ENCODE measurements at regions not wholly inside any gene's neighbourhood (a gene's known extent, or its start where the extent isn't known, plus 50 kb on each side); places are given as distances from the start of the nearest gene placed in this dataset.
A peak's percentile ranks its signal among the peaks of the same experiment; 100 is the strongest.

GRCh38 chr1:39139723-39140360, 64.7 kb upstream of the MACF1 start:
- DNase-seq (ENCODE audit: low spot score): no peak
- no peak overlapping the region for H3K4me3 ChIP-seq
- TF ChIP-seq CTCF (IDR thresholded peaks at IDR 0.05): no peak
- no peak overlapping the region for H3K27ac ChIP-seq

- Histone ChIP-seq H3K4me3 (no peak overlapping the region), H3K27ac (peak overlapping the region; percentile 0 to 79)
- no peak for DNase-seq (ENCODE audit: low spot score)
- no peak for TF ChIP-seq CTCF (IDR thresholded peaks at IDR 0.05)
Observed at GRCh38 chr1:39141925-39142324, 62.6 kb upstream of the MACF1 start.

- TF ChIP-seq CTCF (IDR thresholded peaks at IDR 0.05): no peak
- Histone ChIP-seq H3K27ac (peak overlapping the region; percentile 0 to 79), H3K4me3 (no peak overlapping the region)
- no peak for DNase-seq (ENCODE audit: low spot score)
Observed at GRCh38 chr1:39142401-39143060, 62.0 kb upstream of the MACF1 start.

GRCh38 chr1:39144924-39145323, 59.6 kb upstream of the MACF1 start:
- no peak overlapping the region for H3K27ac ChIP-seq
- no peak overlapping the region for H3K4me3 ChIP-seq
- TF ChIP-seq CTCF (IDR thresholded peaks at IDR 0.05): no peak
- no peak for DNase-seq (ENCODE audit: low spot score)

GRCh38 chr1:39145331-39145965, 59.0 kb upstream of the MACF1 start:
- no peak for TF ChIP-seq CTCF (IDR thresholded peaks at IDR 0.05)
- Histone ChIP-seq H3K4me3 (no peak overlapping the region), H3K27ac (no peak overlapping the region)
- no peak for DNase-seq (ENCODE audit: low spot score)

GRCh38 chr1:39146681-39147080, 57.8 kb upstream of the MACF1 start:
- no peak for TF ChIP-seq CTCF (IDR thresholded peaks at IDR 0.05)
- DNase-seq (ENCODE audit: low spot score): no peak
- H3K27ac ChIP-seq: no peak overlapping the region
- H3K4me3 ChIP-seq: no peak overlapping the region

All from coronary artery (tissue), 2 donors.